ENCODE measurements at regions not wholly inside any gene's neighbourhood (a gene's known extent, or its start where the extent isn't known, plus 50 kb on each side); places are given as distances from the start of the nearest gene placed in this dataset.
"Not testable (repeated sequence)": the region's sequence is repeated elsewhere in the genome, so short reads cannot be mapped to it uniquely, and the experiment has no call there.

DNA sequence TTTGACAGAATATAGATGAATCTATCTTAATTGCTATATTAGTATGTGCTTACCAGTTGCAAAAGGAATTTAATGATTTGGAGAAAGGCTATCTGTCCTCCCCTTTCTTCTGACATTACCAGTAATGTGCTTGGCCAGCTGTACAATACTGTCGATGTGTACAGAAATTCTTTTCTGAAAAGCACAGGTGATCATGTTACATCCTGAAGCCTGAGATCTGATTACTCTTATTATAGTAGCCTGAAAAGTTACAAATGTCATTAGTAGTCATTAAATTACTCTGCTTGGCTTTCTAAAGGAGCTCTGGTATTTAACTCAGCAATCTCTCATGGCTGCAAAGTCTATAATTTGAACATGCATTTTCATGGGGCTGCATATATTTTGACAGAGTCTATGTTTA, 209.8 kb downstream of the PTPRC start:
- Histone ChIP-seq H3K4me2 (no peak overlapping the region), H3K9ac (no peak overlapping the region), H3K4me3 (IDR thresholded peaks at IDR 0.05; ENCODE audit: insufficient read depth, low read depth, low read length) (no peak overlapping the region), H3K27me3 (ENCODE audit: insufficient read depth, low read depth) (no peaks in the 10 kb centered on the region), H3K4me1 (ENCODE audit: low read depth, poor library complexity, severe bottlenecking) (peaks cover 20% of the 10 kb centered on the region), H3K27ac (no peak overlapping the region), H4K20me1 (ENCODE audit: insufficient read depth) (no peaks in the 10 kb centered on the region), H3K36me3 (ENCODE audit: insufficient read depth) (0 out of 2 replicates have a peak, but pooled peaks cover 3% of the 10 kb centered on the region), H3K79me2 (ENCODE audit: insufficient read depth, low read depth) (no peaks in the 10 kb centered on the region), H2AFZ (ENCODE audit: low read depth) (no peak overlapping the region)
- TF ChIP-seq, protein P1, sequence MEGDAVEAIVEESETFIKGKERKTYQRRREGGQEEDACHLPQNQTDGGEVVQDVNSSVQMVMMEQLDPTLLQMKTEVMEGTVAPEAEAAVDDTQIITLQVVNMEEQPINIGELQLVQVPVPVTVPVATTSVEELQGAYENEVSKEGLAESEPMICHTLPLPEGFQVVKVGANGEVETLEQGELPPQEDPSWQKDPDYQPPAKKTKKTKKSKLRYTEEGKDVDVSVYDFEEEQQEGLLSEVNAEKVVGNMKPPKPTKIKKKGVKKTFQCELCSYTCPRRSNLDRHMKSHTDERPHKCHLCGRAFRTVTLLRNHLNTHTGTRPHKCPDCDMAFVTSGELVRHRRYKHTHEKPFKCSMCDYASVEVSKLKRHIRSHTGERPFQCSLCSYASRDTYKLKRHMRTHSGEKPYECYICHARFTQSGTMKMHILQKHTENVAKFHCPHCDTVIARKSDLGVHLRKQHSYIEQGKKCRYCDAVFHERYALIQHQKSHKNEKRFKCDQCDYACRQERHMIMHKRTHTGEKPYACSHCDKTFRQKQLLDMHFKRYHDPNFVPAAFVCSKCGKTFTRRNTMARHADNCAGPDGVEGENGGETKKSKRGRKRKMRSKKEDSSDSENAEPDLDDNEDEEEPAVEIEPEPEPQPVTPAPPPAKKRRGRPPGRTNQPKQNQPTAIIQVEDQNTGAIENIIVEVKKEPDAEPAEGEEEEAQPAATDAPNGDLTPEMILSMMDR (conservative IDR thresholded peaks at IDR 0.05; ENCODE audit: low read depth, low read length), result no peak

DNA sequence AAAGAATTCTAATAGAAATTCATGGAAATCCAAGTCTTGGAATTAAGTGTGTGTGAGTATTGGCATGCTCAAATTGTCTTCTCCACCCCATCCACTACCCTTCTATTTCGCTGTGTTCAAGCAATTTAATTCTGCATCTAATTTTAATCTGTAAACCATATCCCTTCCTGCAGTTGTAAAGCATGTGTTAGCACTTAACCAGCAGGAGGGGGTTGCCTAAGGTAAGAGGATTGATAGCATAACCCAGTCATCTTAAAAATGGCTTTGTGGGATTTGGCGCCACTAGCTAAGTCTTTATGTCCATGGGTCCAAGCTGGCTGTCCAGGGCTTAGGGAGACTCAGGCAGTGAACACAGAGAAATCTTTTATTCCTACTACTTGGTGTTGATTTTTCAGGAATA, 210.3 kb downstream of the PTPRC start:
- H3K4me2 ChIP-seq, result no peak overlapping the region
- no peaks in the 10 kb centered on the region for H3K79me2 ChIP-seq (ENCODE audit: insufficient read depth, low read depth)
- no peaks in the 10 kb centered on the region for H4K20me1 ChIP-seq (ENCODE audit: insufficient read depth)
- no peaks in the 10 kb centered on the region for H3K27me3 ChIP-seq (ENCODE audit: insufficient read depth, low read depth)
- TF ChIP-seq, protein P1 (conservative IDR thresholded peaks at IDR 0.05; ENCODE audit: low read depth, low read length), result no peak
- no peak overlapping the region for H3K4me3 ChIP-seq (IDR thresholded peaks at IDR 0.05; ENCODE audit: insufficient read depth, low read depth, low read length)
- H3K4me1 ChIP-seq (ENCODE audit: low read depth, poor library complexity, severe bottlenecking), result peaks cover 20% of the 10 kb centered on the region
- H3K9ac ChIP-seq, result no peak overlapping the region
- 0 out of 2 replicates have a peak, but pooled peaks cover 3% of the 10 kb centered on the region for H3K36me3 ChIP-seq (ENCODE audit: insufficient read depth)
- no peak overlapping the region for H3K27ac ChIP-seq
- H2AFZ ChIP-seq (ENCODE audit: low read depth), result no peak overlapping the region

DNA sequence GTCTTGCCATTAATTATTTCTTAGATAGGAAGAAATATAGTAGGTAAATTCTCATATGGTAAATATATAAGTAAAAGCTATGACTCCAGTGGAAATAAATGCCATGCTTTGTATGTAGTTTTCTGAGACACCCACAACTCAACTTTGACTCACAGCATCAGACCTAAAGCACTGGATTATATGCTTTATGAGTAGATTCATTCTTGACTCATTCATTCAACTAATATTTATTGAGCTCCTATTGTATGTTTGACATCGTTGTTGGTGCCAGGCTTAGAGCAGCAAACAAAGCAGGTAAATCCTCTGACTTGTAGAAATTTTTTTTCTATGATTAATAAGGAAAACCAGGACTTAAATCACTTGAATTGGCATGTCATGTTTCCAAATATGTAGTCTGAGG, 211.4 kb downstream of the PTPRC start:
- TF ChIP-seq, protein P1 (conservative IDR thresholded peaks at IDR 0.05; ENCODE audit: low read depth, low read length), result no peak
- Histone ChIP-seq H4K20me1 (ENCODE audit: insufficient read depth) (no peaks in the 10 kb centered on the region), H2AFZ (ENCODE audit: low read depth) (no peak overlapping the region), H3K4me3 (IDR thresholded peaks at IDR 0.05; ENCODE audit: insufficient read depth, low read depth, low read length) (no peak overlapping the region), H3K27ac (no peak overlapping the region), H3K4me1 (ENCODE audit: low read depth, poor library complexity, severe bottlenecking) (peaks cover 20% of the 10 kb centered on the region), H3K27me3 (ENCODE audit: insufficient read depth, low read depth) (no peaks in the 10 kb centered on the region), H3K79me2 (ENCODE audit: insufficient read depth, low read depth) (no peaks in the 10 kb centered on the region), H3K36me3 (ENCODE audit: insufficient read depth) (0 out of 2 replicates have a peak, but pooled peaks cover 3% of the 10 kb centered on the region), H3K4me2 (no peak overlapping the region), H3K9ac (no peak overlapping the region)

DNA sequence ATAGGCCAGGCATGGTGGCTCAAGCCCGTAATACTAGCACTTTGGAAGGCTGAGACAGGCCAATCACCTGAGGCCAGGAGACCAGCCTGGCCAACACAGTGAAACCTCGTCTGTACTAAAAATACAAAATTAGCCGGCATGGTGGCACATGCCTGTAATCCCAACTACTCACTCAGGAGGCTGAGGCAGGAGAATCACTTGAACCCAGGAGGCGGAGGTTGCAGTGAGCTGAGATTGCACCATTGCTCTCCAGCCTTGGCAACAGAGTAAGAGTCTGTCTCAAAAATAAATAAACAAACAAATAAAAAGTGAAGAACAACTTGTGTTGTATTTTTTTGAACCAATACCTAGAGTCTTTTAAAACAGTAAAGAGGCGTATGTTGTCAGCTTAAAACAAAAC, 212.1 kb downstream of the PTPRC start:
- not testable (repeated sequence) for H3K36me3 ChIP-seq (ENCODE audit: insufficient read depth); H3K27me3 ChIP-seq (ENCODE audit: insufficient read depth, low read depth); H3K27ac ChIP-seq; H3K4me2 ChIP-seq; H4K20me1 ChIP-seq (ENCODE audit: insufficient read depth); H3K4me3 ChIP-seq (IDR thresholded peaks at IDR 0.05; ENCODE audit: insufficient read depth, low read depth, low read length); H2AFZ ChIP-seq (ENCODE audit: low read depth); H3K9ac ChIP-seq; H3K79me2 ChIP-seq (ENCODE audit: insufficient read depth, low read depth)
- H3K4me1 ChIP-seq (ENCODE audit: low read depth, poor library complexity, severe bottlenecking), result peaks cover 20% of the 10 kb centered on the region

DNA sequence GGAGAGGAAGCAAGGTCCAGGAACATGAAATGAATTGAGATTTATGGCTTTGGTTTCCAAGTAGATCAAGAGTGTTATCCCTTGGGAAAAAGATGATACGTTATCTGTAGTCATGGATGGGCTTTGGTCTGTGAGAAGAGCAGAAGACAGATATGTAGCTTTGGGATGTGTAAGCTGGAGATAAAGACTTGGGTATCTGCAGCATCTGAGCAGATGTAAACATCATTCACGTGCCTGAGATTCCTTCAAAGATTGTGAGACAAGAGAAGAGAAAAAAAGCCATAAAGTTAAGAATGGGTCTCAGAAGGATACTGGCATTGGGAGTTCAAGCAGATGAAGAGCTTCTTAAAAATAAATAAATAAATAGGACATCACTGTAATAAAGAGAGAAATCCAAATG, 217.8 kb downstream of the PTPRC start:
- H3K36me3 ChIP-seq (ENCODE audit: insufficient read depth), result no peaks in the 10 kb centered on the region
- TF ChIP-seq, protein P1 (conservative IDR thresholded peaks at IDR 0.05; ENCODE audit: low read depth, low read length), result no peak
- no peak overlapping the region for H3K9ac ChIP-seq
- no peaks in the 10 kb centered on the region for H3K4me1 ChIP-seq (ENCODE audit: low read depth, poor library complexity, severe bottlenecking)
- H3K27me3 ChIP-seq (ENCODE audit: insufficient read depth, low read depth), result no peaks in the 10 kb centered on the region
- H3K4me3 ChIP-seq (IDR thresholded peaks at IDR 0.05; ENCODE audit: insufficient read depth, low read depth, low read length), result no peak overlapping the region
- peaks cover 5% of the 10 kb centered on the region; the same call in 1 of the 2 replicates for H3K79me2 ChIP-seq (ENCODE audit: insufficient read depth, low read depth)
- no peak overlapping the region for H3K27ac ChIP-seq
- H4K20me1 ChIP-seq (ENCODE audit: insufficient read depth), result no peaks in the 10 kb centered on the region
- no peak overlapping the region for H3K4me2 ChIP-seq
- H2AFZ ChIP-seq (ENCODE audit: low read depth), result no peak overlapping the region
